Transverse colon (tissue), 3 donors: ENCODE measurements at regions not wholly inside any gene's neighbourhood (a gene's known extent, or its start where the extent isn't known, plus 50 kb on each side); places are given as distances from the start of the nearest gene placed in this dataset.

Experiments
- EP300 ChIP-seq: sonication (generic); formaldehyde crosslinking; IDR thresholded peaks from one replicate; pipeline ENCODE4 v1.6.1; 2017; ENCODE audit warnings: antibody characterized with exemption, low read depth
- POLR2A ChIP-seq: fragments of 450-650 bp; IDR thresholded peaks from one replicate; pipeline ENCODE4 v1.6.1; 2016; ENCODE audit warnings: antibody characterized with exemption, mild to moderate bottlenecking, moderate library complexity
- TF ChIP-seq, protein P1 (sequence below), 5 experiments: fragments of 200-600 bp in 3 of 5; fragments of 450-650 bp in 2 of 5; sonication (generic) in 3 of 5; IDR thresholded peaks; 1 replicate in 2 of 5; 2 replicates in 3 of 5; pipeline ENCODE4 v1.5.1; 2016 to 2017; ENCODE audit warnings: antibody characterized with exemption in 5 of 5, inconsistent platforms in 3 of 5, mild to moderate bottlenecking in 2 of 5, moderate library complexity in 1 of 5

DNA sequence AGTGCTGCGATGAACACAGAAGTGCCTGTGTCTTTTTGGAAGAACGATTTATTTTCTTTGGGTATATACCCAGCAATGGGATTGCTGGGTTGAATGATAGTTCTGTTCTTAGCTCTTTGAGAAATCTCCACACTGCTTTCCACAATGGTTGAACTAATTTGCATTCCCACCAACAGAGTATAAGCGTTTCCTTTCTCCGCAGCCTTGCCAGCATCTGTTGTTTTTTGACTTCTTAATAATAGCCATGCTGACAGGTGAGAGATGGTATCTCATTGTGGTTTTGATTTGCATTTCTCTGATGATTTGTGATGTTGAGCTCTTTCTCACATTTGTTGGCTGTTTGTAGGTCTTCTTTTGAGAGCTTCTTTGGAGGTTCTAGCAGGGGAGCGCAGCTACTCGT lies 134.6 kb downstream of the TENT4A start:
- TF ChIP-seq POLR2A (no peak), EP300 (no peak)
- TF ChIP-seq, protein P1, sequence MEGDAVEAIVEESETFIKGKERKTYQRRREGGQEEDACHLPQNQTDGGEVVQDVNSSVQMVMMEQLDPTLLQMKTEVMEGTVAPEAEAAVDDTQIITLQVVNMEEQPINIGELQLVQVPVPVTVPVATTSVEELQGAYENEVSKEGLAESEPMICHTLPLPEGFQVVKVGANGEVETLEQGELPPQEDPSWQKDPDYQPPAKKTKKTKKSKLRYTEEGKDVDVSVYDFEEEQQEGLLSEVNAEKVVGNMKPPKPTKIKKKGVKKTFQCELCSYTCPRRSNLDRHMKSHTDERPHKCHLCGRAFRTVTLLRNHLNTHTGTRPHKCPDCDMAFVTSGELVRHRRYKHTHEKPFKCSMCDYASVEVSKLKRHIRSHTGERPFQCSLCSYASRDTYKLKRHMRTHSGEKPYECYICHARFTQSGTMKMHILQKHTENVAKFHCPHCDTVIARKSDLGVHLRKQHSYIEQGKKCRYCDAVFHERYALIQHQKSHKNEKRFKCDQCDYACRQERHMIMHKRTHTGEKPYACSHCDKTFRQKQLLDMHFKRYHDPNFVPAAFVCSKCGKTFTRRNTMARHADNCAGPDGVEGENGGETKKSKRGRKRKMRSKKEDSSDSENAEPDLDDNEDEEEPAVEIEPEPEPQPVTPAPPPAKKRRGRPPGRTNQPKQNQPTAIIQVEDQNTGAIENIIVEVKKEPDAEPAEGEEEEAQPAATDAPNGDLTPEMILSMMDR (IDR thresholded peaks at IDR 0.05): no peak
